HepG2 (cell line): ENCODE measurements at regions not wholly inside any gene's neighbourhood (a gene's known extent, or its start where the extent isn't known, plus 50 kb on each side); places are given as distances from the start of the nearest gene placed in this dataset.

Experiments used
- ATAC-seq: fragments of 200-7000 bp; cut with Tn5 transposase; 3 replicates; pipeline ENCODE4 v1.9.1; 2020; ENCODE audit warnings: mild to moderate bottlenecking, moderate library complexity
- BruUV-seq: library from RNA; stranded (reverse); fragments of 400-500 nt; replicated peaks from 2 replicates; lab custom pipeline; 2021; lab: Mats Ljungman, UMichigan
- CTCF ChIA-PET: fragments of 300-600 bp; formaldehyde crosslinking; extraction: SDS; loops from one replicate; lab custom pipeline; 2021; ENCODE audit warnings: low total read pairs, inconsistent platforms, low intra/inter-chr PET ratio; lab: Yijun Ruan, JAX
- POLR2A ChIA-PET: fragments of 350-600 bp; sonication (Branson Sonifier 250); formaldehyde crosslinking; loops from one replicate; lab custom pipeline; 2020; ENCODE audit warnings: antibody characterized with exemption, inconsistent platforms; lab: Yijun Ruan, JAX
- DNase-seq: peaks from one replicate; pipeline ENCODE4 v3.0.0-alpha.2; 2015; ENCODE audit warnings: low spot score
- FAIRE-seq: peaks from 3 replicates; lab custom pipeline; 2011; peaks lifted over from hg19 to GRCh38; lab: Jason Lieb, UNC
- H2AFZ ChIP-seq: one replicate; pipeline ENCODE4 v1.6.1; 2011; ENCODE audit warnings: low read length, inconsistent platforms
- H3K27ac ChIP-seq: fragments of 300-600 bp; 3 replicates; pipeline ENCODE4 v1.8.0; 2011; ENCODE audit warnings: mixed run types, mild to moderate bottlenecking, mixed read lengths, low read length, inconsistent platforms; ENCODE audit not compliant: insufficient read depth; ENCODE audit errors: extremely low read length
- H3K27me3 ChIP-seq, 2 experiments: fragments of 200-600 bp in 1 of 2; 2 replicates in 1 of 2; 3 replicates in 1 of 2; pipeline versions ENCODE4 v1.6.0 to v1.8.0; 2011; ENCODE audit warnings: low read length in 2 of 2, mild to moderate bottlenecking in 2 of 2, moderate library complexity in 2 of 2, inconsistent platforms in 1 of 2; ENCODE audit not compliant: insufficient read depth in 2 of 2, control insufficient read depth in 1 of 2
- H3K36me3 ChIP-seq, 2 experiments: fragments of 200-600 bp in 1 of 2; replicated peaks in 1 of 2; 2 replicates in 1 of 2; 3 replicates in 1 of 2; pipeline versions ENCODE4 v1.5.1 to v1.8.0; 2011; ENCODE audit warnings: low read length in 2 of 2, inconsistent platforms in 1 of 2; ENCODE audit not compliant: insufficient read depth in 2 of 2, control insufficient read depth in 1 of 2
- H3K4me1 ChIP-seq: 2 replicates; pipeline ENCODE4 v1.5.1; 2012; ENCODE audit warnings: low read length, inconsistent platforms; ENCODE audit not compliant: insufficient read depth
- H3K4me2 ChIP-seq: 2 replicates; pipeline ENCODE4 v1.6.0; 2011; ENCODE audit warnings: low read depth, low read length, inconsistent platforms
- H3K4me3 ChIP-seq, 3 experiments: fragments of 200-600 bp in 1 of 3; sonication (generic), shearing (Covaris generic) in 1 of 3; replicated peaks in 1 of 3; 2 replicates each; pipeline ENCODE4 v1.5.1; 2011 to 2016; ENCODE audit warnings: low read length in 3 of 3, inconsistent platforms in 2 of 3, low read depth in 2 of 3, mild to moderate bottlenecking in 2 of 3, control low read depth in 1 of 3, mixed read lengths in 1 of 3; ENCODE audit not compliant: insufficient read depth in 1 of 3
- H3K79me2 ChIP-seq: one replicate; pipeline ENCODE4 v1.6.1; 2011; ENCODE audit warnings: low read length, inconsistent platforms; ENCODE audit not compliant: insufficient read depth
- H3K9ac ChIP-seq: 2 replicates; pipeline ENCODE4 v1.6.0; 2011; ENCODE audit warnings: mild to moderate bottlenecking, low read depth, low read length, inconsistent platforms; ENCODE audit not compliant: insufficient read depth
- H3K9me3 ChIP-seq: 2 replicates; pipeline ENCODE4 v1.5.1; 2012; ENCODE audit warnings: mild to moderate bottlenecking, low read length
- H4K20me1 ChIP-seq: 2 replicates; pipeline ENCODE4 v1.6.0; 2011; ENCODE audit warnings: inconsistent platforms, mild to moderate bottlenecking, low read length, moderate library complexity; ENCODE audit not compliant: insufficient read depth
- EP300 ChIP-seq, 3 experiments: sonication (generic) in 1 of 3; formaldehyde crosslinking in 1 of 3; IDR thresholded peaks; 2 replicates each; pipeline versions ENCODE4 v1.5.1 to v1.6.1; 2011 to 2020; ENCODE audit warnings: low read depth in 2 of 3, low read length in 2 of 3, borderline replicate concordance in 1 of 3, improper control_type of control experiment in 1 of 3, mild to moderate bottlenecking in 1 of 3, missing genetic modification reagents in 1 of 3, moderate library complexity in 1 of 3
- ISL2 ChIP-seq: sonication (generic); formaldehyde crosslinking; IDR thresholded peaks from 2 replicates; pipeline ENCODE4 v1.5.0; 2020; ENCODE audit warnings: missing genetic modification reagents
- KLF11 ChIP-seq: IDR thresholded peaks from 2 replicates; pipeline ENCODE4 v1.6.1; 2016; ENCODE audit warnings: missing compliant biosample characterization
- SOX13 ChIP-seq, 3 experiments: fragments of 450-650 bp in 1 of 3; sonication (generic) in 1 of 3; formaldehyde crosslinking in 1 of 3; IDR thresholded peaks in 2 of 3; conservative IDR thresholded peaks in 1 of 3; 2 replicates each; pipeline versions ENCODE4 v1.5.0 to v1.6.1; 2016 to 2020; ENCODE audit warnings: antibody characterized with exemption in 1 of 3, mild to moderate bottlenecking in 1 of 3, missing compliant biosample characterization in 1 of 3, missing genetic modification reagents in 1 of 3, moderate library complexity in 1 of 3
- TCF7L2 ChIP-seq: IDR thresholded peaks from 2 replicates; pipeline ENCODE4 v1.6.1; 2011; ENCODE audit warnings: mild to moderate bottlenecking, low read depth, low read length, moderate library complexity
- TMF1 ChIP-seq: sonication (generic); formaldehyde crosslinking; IDR thresholded peaks from 2 replicates; pipeline ENCODE4 v1.8.1; 2022; ENCODE audit warnings: low read depth, missing genetic modification reagents
- ZNF24 ChIP-seq: fragments of 450-650 bp; IDR thresholded peaks from 2 replicates; pipeline ENCODE4 v1.6.1; 2017; ENCODE audit warnings: antibody characterized with exemption, mild to moderate bottlenecking
- in situ Hi-C: cut with HindIII; loops from 2 replicates; pipeline ENCODE4 v1.10.0; 2017; ENCODE audit warnings: low pct_unique_long_range_greater_than_20kb; ENCODE audit not compliant: extremely low pct_ligation_motif_present
- intact Hi-C: fragments of 100-400 bp; cut with micrococcal nuclease; formaldehyde crosslinking; loops from one replicate; pipeline ENCODE4 v1.10.0; 2022; ENCODE audit not compliant: unreplicated experiment
- TF ChIP-seq, protein P1 (sequence below): sonication (generic); formaldehyde crosslinking; IDR thresholded peaks from 2 replicates; pipeline ENCODE4 v1.4.0; 2020; ENCODE audit warnings: missing genetic modification reagents

DNA sequence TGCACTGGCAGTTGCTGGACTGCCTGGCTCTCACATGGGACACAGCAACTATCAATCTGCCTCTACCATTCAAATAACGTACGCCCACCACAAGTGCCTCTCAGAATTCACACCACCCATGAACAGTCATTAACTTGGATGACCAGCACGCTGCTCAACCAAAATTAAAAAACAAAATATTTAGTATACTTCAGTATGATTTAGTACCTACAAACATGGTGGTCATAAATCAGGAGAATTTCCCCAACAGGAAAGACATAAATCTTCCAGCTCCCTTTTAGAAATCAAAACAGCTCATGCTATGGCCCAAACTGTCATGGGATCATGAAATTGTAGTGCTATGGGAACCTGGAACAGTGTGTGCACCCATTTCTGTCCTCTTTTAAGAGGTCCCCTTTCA, 317.4 kb upstream of the ETAA1 start (continued):
- TF ChIP-seq, protein P1, sequence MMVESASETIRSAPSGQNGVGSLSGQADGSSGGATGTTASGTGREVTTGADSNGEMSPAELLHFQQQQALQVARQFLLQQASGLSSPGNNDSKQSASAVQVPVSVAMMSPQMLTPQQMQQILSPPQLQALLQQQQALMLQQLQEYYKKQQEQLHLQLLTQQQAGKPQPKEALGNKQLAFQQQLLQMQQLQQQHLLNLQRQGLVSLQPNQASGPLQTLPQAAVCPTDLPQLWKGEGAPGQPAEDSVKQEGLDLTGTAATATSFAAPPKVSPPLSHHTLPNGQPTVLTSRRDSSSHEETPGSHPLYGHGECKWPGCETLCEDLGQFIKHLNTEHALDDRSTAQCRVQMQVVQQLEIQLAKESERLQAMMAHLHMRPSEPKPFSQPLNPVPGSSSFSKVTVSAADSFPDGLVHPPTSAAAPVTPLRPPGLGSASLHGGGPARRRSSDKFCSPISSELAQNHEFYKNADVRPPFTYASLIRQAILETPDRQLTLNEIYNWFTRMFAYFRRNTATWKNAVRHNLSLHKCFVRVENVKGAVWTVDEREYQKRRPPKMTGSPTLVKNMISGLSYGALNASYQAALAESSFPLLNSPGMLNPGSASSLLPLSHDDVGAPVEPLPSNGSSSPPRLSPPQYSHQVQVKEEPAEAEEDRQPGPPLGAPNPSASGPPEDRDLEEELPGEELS = no peak

DNA sequence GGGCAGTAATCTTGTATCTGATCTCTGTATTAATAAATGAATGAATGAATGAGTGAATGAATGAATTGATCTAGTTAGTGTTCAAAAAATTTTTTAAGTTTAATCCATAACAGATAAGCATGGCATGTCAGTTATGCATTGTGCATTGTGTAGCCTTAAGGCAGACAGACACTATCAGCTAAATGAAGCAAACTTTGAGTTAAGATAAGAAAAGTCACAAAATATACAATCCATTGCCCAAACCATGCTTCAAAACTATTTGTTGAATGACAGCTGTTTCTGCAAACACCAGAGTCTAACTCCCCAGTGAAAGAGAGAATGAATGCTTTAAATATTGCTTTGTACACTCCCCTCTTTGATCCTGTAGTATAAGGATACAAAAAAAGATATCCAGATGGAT, 314.3 kb upstream of the ETAA1 start:
- no TSS peak for BruUV-seq
- Histone ChIP-seq H4K20me1 (no peaks in the 10 kb centered on the region), H3K9ac (no peak overlapping the region), H3K4me2 (no peak overlapping the region), H3K27ac (no peak overlapping the region), H3K4me1 (no peaks in the 10 kb centered on the region), H3K4me3 (no peak overlapping the region), H3K79me2 (no peaks in the 10 kb centered on the region), H3K9me3 (peaks cover 83% of the 10 kb centered on the region), H3K27me3 (no peaks in the 10 kb centered on the region), H2AFZ (no peak overlapping the region), H3K36me3 (no peaks in the 10 kb centered on the region)
- in situ Hi-C loops = no loop called here
- ChIA-PET POLR2A (no interaction called here), CTCF (no interaction called here)
- no peak for ATAC-seq
- FAIRE-seq = no peak
- no peak for DNase-seq
- TF ChIP-seq SOX13 (IDR thresholded peaks at IDR 0.05) (no peak), SOX13 (CRISPR knock-in tag; conservative IDR thresholded peaks at IDR 0.05 in 1 of 2, IDR thresholded peaks at IDR 0.05 in 1 of 2) (peak in 1 of 2 experiments; percentile 79; a peak in 2 of 4 replicates), ISL2 (CRISPR knock-in tag) (peak; percentile 56), EP300 (IDR thresholded peaks at IDR 0.05; ENCODE audit: low read depth in 2 of 2, low read length in 2 of 2) (peak in 1 of 2 experiments; percentile 32; a peak in 1 of 4 replicates), EP300 (CRISPR knock-in tag; IDR thresholded peaks at IDR 0.05; ENCODE audit: borderline replicate concordance) (no peak), KLF11 (CRISPR knock-in tag) (no peak), TCF7L2 (0 out of 2 replicates have a peak, but pooled peaks have one; percentile 40), ZNF24 (peak; percentile 64; the same call in 1 of the 2 replicates), TMF1 (no peak)
- intact Hi-C loops = no loop called here
